Caco-2 (cell line): ENCODE measurements at regions not wholly inside any gene's neighbourhood (a gene's known extent, or its start where the extent isn't known, plus 50 kb on each side); places are given as distances from the start of the nearest gene placed in this dataset.

Experiments used
- BruUV-seq: library from RNA; stranded (reverse); fragments of 400-500 nt; replicated peaks from 2 replicates; lab custom pipeline; 2021; lab: Mats Ljungman, UMichigan
- CTCF ChIA-PET: fragments of 300-600 bp; sonication (Branson Sonifier 250); formaldehyde crosslinking; loops from one replicate; lab custom pipeline; 2022; ENCODE audit warnings: antibody characterized with exemption; lab: Charles Lee
- POLR2A ChIA-PET: fragments of 300-600 bp; sonication (Branson Sonifier 250); formaldehyde crosslinking; loops from one replicate; lab custom pipeline; 2022; ENCODE audit warnings: antibody characterized with exemption; lab: Charles Lee
- DNase-seq, 2 experiments: peaks; one replicate each; pipeline versions ENCODE4 v3.0.0 to v3.0.0-alpha.2; 2020 to 2022
- H3K27me3 ChIP-seq: replicated peaks from 2 replicates; pipeline ENCODE4 v1.6.0; 2011; ENCODE audit warnings: low read length; ENCODE audit not compliant: control insufficient read depth, insufficient read depth
- H3K36me3 ChIP-seq: 2 replicates; pipeline ENCODE4 v1.5.1; 2011; ENCODE audit warnings: low read length; ENCODE audit not compliant: control insufficient read depth, insufficient read depth
- H3K4me1 ChIP-seq: fragments of 250-450 bp; sonication (Bioruptor Pico); 2 replicates; pipeline ENCODE4 v1.5.1; 2020; ENCODE audit warnings: mild to moderate bottlenecking
- H3K4me3 ChIP-seq: 2 replicates; pipeline ENCODE4 v1.5.1; 2011; ENCODE audit warnings: low read depth, mild to moderate bottlenecking, control low read depth, low read length
- H3K9me3 ChIP-seq: fragments of 250-450 bp; sonication (Bioruptor Pico); 2 replicates; pipeline ENCODE4 v1.5.1; 2020; ENCODE audit warnings: mild to moderate bottlenecking, moderate library complexity
- H3K27ac Mint-ChIP-seq: one replicate; pipeline ENCODE4 v1.8.0; 2022; ENCODE audit warnings: mixed read lengths; ENCODE audit not compliant: unreplicated experiment
- H3K27me3 Mint-ChIP-seq: one replicate; pipeline ENCODE4 v1.8.0; 2022; ENCODE audit warnings: mixed read lengths; ENCODE audit not compliant: insufficient read depth, unreplicated experiment
- H3K36me3 Mint-ChIP-seq: one replicate; pipeline ENCODE4 v1.8.0; 2022; ENCODE audit warnings: mild to moderate bottlenecking, mixed read lengths; ENCODE audit not compliant: insufficient read depth, unreplicated experiment
- H3K4me1 Mint-ChIP-seq: one replicate; pipeline ENCODE4 v1.8.0; 2022; ENCODE audit warnings: low read depth, mixed read lengths; ENCODE audit not compliant: unreplicated experiment
- H3K4me3 Mint-ChIP-seq: one replicate; pipeline ENCODE4 v1.8.0; 2022; ENCODE audit warnings: mild to moderate bottlenecking, moderate library complexity, mixed read lengths; ENCODE audit not compliant: unreplicated experiment
- H3K9me3 Mint-ChIP-seq: one replicate; pipeline ENCODE4 v1.8.0; 2022; ENCODE audit warnings: mixed read lengths; ENCODE audit not compliant: unreplicated experiment
- intact Hi-C: fragments of 100-400 bp; cut with micrococcal nuclease; formaldehyde crosslinking; loops from one replicate; pipeline ENCODE4 v1.10.0; 2022; ENCODE audit not compliant: unreplicated experiment
- TF ChIP-seq, protein P1 (sequence below), 2 experiments: fragments of 200-600 bp in 1 of 2; IDR thresholded peaks; 1 replicate in 1 of 2; 2 replicates in 1 of 2; pipeline versions ENCODE4 v1.5.1 to v1.8.0; 2011 to 2022; ENCODE audit warnings: antibody characterized with exemption in 1 of 2, control low read depth in 1 of 2, inconsistent platforms in 1 of 2, low read depth in 1 of 2, low read length in 1 of 2, mild to moderate bottlenecking in 1 of 2, moderate library complexity in 1 of 2; ENCODE audit not compliant: insufficient read depth in 1 of 2, severe bottlenecking in 1 of 2, unreplicated experiment in 1 of 2

DNA sequence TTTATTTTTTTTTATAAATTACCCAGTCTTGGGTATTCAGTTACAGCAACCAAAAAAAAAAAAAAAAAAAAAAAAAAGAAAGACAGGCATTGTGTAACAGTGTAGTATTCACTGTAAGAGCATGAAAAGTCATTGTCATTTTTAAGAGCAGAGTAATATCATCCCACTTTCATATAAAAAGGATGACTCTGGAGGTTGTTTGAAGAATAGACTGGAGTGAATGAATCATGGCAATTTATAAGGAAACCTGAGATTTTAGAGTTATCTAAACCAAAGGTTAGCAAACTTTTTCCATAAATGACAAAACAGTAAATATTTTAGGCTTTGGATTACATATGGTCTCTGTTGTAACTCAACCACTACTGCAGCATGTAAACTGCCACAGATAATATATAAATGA is 794.9 kb downstream of the NTRK3 start:
- TF ChIP-seq, protein P1, sequence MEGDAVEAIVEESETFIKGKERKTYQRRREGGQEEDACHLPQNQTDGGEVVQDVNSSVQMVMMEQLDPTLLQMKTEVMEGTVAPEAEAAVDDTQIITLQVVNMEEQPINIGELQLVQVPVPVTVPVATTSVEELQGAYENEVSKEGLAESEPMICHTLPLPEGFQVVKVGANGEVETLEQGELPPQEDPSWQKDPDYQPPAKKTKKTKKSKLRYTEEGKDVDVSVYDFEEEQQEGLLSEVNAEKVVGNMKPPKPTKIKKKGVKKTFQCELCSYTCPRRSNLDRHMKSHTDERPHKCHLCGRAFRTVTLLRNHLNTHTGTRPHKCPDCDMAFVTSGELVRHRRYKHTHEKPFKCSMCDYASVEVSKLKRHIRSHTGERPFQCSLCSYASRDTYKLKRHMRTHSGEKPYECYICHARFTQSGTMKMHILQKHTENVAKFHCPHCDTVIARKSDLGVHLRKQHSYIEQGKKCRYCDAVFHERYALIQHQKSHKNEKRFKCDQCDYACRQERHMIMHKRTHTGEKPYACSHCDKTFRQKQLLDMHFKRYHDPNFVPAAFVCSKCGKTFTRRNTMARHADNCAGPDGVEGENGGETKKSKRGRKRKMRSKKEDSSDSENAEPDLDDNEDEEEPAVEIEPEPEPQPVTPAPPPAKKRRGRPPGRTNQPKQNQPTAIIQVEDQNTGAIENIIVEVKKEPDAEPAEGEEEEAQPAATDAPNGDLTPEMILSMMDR (IDR thresholded peaks at IDR 0.05; ENCODE audit: insufficient read depth in 1 of 2, low read depth in 1 of 2, low read length in 1 of 2, severe bottlenecking in 1 of 2, unreplicated experiment in 1 of 2): no peak
- no peaks in the 10 kb centered on the region for H3K4me1 Mint-ChIP-seq
- no peak for DNase-seq
- Histone ChIP-seq H3K4me3 (no peak overlapping the region), H3K27me3 (no peaks in the 10 kb centered on the region; the same call in 1 of the 2 replicates), H3K4me1 (peaks cover 8% of the 10 kb centered on the region), H3K9me3 (no peaks in the 10 kb centered on the region), H3K36me3 (no peaks in the 10 kb centered on the region)
- peaks cover 4% of the 10 kb centered on the region for H3K27me3 Mint-ChIP-seq
- H3K9me3 Mint-ChIP-seq: peaks cover 18% of the 10 kb centered on the region
- CTCF ChIA-PET: no interaction called here
- no TSS peak for BruUV-seq
- intact Hi-C loops: no loop called here
- H3K36me3 Mint-ChIP-seq: no peaks in the 10 kb centered on the region
- H3K27ac Mint-ChIP-seq: no peak overlapping the region
- no peak overlapping the region for H3K4me3 Mint-ChIP-seq
- POLR2A ChIA-PET: no interaction called here

DNA sequence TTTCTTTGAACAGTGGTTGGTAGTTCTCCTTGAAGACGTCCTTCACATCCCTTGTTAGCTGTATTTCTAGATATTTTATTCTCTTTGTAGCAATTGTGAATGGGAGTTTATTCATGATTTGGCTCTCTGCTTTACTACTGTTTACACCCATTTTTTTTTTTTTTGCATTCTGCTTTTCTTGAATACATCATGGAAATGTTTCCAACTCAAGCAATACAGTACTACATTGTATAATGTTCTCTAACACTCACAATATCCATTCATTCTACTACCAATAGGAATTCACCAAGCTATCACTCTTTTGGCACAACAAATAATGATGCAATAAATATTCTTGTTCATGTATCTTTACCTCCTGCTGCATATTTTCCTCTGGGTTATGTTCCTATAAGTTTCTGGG is 801.7 kb downstream of the NTRK3 start:
- H3K9me3 ChIP-seq: no peaks in the 10 kb centered on the region
- BruUV-seq: no TSS peak
- intact Hi-C loops: no loop called here
- H3K4me1 Mint-ChIP-seq: no peaks in the 10 kb centered on the region
- ChIA-PET POLR2A (no interaction called here), CTCF (no interaction called here)
- no peaks in the 10 kb centered on the region for H3K4me1 ChIP-seq
- peaks cover 7% of the 10 kb centered on the region for H3K27me3 Mint-ChIP-seq
- TF ChIP-seq, protein P1 (IDR thresholded peaks at IDR 0.05; ENCODE audit: insufficient read depth in 1 of 2, low read depth in 1 of 2, low read length in 1 of 2, severe bottlenecking in 1 of 2, unreplicated experiment in 1 of 2): no peak
- H3K36me3 ChIP-seq: no peaks in the 10 kb centered on the region
- no peaks in the 10 kb centered on the region for H3K27me3 ChIP-seq
- DNase-seq: no peak
- no peak overlapping the region for H3K4me3 Mint-ChIP-seq
- no peak overlapping the region for H3K27ac Mint-ChIP-seq
- H3K36me3 Mint-ChIP-seq: no peaks in the 10 kb centered on the region
- peaks cover 7% of the 10 kb centered on the region for H3K9me3 Mint-ChIP-seq
- no peak overlapping the region for H3K4me3 ChIP-seq

DNA sequence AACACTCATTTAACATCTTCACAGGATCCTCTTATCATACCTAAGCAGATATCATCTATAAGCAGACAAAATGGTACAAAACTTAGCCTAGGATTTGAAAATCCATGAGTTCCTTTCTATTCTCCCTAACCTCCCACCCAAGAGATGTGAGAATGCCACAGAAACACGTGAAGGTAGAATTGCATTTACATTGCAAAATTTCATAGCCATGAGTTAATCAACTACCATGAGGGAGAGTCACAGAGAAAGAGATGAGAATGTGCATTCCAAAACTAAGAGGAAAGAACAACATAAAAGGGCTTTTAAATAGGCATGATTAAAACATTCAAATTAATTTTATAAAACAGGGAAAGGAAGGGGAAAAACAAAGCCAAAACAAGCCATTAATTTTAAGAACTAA is 806.2 kb downstream of the NTRK3 start:
- intact Hi-C loops: no loop called here
- Histone ChIP-seq H3K27me3 (no peaks in the 10 kb centered on the region), H3K4me1 (no peaks in the 10 kb centered on the region), H3K9me3 (no peaks in the 10 kb centered on the region), H3K4me3 (no peak overlapping the region), H3K36me3 (no peaks in the 10 kb centered on the region)
- peaks cover 11% of the 10 kb centered on the region for H3K27me3 Mint-ChIP-seq
- ChIA-PET POLR2A (no interaction called here), CTCF (no interaction called here)
- TF ChIP-seq, protein P1 (IDR thresholded peaks at IDR 0.05; ENCODE audit: insufficient read depth in 1 of 2, low read depth in 1 of 2, low read length in 1 of 2, severe bottlenecking in 1 of 2, unreplicated experiment in 1 of 2): no peak
- H3K4me3 Mint-ChIP-seq: no peak overlapping the region
- no peaks in the 10 kb centered on the region for H3K9me3 Mint-ChIP-seq
- H3K27ac Mint-ChIP-seq: no peak overlapping the region
- H3K36me3 Mint-ChIP-seq: no peaks in the 10 kb centered on the region
- DNase-seq: no peak
- no peaks in the 10 kb centered on the region for H3K4me1 Mint-ChIP-seq
- BruUV-seq: no TSS peak
